Stimulated activated CD4-positive, alpha-beta T cell treated with anti-CD3 and anti-CD28 coated beads, Interleukin-2, amount 100 ng/mL, for 48 hours (primary cell): ENCODE measurements at regions not wholly inside any gene's neighbourhood (a gene's known extent, or its start where the extent isn't known, plus 50 kb on each side); places are given as distances from the start of the nearest gene placed in this dataset.

Source experiments
- DNase-seq, 2 donors: peaks; one replicate each; pipeline ENCODE4 v3.0.0-alpha.2; 2020

DNA sequence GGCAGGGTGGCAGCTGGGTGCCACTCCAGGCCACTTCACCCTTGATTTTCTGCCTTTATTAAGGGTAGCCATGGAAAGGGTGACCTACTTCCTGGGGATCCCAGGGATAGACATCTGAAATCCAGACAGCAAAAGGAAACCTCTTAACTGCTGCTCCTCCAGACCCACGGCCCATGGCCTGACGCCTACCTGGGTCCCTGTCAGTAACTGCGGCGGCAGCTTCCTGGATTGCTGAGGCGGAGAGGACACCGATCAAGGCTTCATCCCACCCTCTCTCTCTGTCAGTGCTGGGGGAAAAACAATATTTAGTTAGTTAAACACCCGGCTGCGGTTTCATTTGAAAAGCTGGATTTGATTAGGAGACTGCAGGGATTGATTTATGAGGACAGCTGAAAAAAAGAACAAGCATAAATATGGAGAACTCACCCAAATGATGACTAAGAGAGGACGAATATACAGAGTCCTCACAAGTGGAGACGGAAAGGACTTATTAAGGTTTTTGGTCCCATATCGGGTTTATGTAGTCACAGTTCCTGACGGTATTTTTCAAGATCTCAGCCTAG is 158.7 kb upstream of the KLF4 start:
- no peak for DNase-seq

DNA sequence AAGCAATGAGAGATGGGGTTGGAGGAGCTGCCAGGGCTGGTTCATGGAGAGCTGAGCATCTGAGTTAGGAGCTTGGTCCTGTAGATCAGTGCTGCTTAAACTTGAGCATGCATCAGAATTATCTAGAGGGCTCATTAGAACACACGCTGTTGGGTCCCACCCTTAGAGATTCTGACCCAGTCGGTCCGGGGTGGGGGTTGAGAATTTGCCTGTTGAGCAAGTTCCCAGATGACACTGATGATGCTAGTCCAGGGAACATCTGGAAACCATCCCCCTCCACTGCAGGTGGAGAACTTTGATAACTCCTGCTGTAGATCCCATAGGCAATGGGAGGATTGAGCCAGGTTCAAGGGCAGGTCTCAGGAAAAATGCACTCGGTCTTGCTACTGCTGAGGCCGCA is 158.0 kb upstream of the KLF4 start:
- no peak for DNase-seq

DNA sequence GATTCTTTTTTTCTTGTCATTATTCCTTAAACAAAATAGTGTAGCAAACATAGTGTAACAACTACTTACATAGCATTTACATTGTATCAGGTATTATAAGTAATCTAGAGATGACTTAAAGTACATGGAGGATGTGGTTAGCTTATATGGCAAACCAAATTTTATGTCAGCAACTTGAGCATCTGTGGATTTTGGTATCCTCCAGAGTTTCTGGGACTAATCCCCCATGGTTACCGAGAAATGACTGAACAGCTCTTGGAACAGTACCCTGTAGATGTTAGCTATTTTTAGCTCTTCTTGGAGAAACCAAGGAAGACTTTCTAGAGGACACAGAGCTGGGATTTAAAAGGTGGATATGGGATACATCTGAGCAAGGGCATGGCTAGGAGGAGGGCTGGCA is 157.6 kb upstream of the KLF4 start:
- no peak for DNase-seq

DNA sequence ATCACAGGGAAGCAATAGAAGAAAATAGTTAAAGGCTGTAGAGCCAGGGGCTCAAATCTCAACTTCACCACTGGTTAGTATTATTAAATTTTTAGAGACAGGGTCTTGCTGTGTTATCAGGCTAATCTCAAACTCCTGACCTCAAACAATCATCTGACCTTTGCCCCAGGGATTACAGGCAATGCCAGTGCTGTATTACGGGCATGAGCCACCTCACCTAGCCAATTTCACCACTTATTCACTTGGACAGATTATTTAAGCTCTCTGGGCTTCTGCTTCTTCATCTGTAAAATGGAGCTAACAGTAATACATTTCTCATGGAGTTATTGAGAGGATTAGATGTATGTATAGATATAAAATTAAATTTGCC is 155.9 kb upstream of the KLF4 start:
- no peak for DNase-seq

DNA sequence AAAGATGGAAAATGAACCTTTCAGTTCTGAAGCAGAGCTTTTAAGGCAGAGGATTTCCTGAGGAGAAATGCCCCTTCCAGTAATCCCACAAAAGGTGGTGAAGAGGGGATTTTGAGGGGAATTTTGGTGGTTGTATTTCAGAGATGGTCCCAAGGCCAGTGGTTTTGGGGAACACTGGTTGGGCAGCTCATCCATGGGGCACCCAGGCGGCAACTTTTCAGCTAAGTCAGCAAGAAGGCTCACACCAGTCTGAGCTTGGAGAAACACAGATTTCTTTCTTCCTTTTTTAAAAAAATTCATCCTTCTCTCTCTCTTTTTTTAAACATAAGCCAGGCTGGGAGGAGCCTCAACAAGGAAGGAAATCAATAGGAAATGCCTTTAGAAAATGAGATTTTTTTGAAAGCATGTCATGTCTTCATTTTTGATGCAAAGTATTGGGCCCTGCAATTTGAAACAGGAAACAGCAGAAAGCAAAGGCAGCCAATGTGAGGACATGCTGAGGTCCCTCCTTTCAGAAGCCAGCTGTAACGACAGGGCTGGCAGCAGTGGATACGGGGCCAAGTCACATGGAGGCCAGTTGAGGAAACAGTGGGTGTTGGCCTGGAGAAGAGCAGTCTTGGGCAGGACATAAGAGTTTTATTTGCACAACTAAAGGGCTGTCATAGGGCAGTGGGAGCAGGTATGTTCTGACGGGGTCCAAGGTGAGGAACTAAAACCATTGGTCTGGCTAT is 155.3 kb upstream of the KLF4 start:
- no peak for DNase-seq

DNA sequence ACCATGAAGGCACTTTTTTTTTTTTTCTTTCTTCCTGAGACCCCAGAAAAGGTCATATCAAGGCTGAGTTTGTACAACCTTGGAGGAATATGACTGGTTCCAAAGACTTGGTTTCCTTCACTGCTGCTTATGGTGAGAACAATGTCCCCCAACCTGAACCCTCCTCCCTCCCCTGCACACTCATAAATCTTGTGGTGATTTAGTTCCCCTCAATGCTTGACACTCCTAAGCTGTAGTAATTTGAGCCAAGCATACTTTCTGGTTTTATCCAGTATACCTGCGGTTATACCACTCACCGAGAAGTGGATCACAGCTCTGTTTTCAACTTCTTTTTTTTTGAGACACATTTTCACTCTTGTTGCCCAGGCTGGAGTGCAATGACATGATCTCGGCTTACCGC is 149.9 kb upstream of the KLF4 start:
- DNase-seq = no peak

DNA sequence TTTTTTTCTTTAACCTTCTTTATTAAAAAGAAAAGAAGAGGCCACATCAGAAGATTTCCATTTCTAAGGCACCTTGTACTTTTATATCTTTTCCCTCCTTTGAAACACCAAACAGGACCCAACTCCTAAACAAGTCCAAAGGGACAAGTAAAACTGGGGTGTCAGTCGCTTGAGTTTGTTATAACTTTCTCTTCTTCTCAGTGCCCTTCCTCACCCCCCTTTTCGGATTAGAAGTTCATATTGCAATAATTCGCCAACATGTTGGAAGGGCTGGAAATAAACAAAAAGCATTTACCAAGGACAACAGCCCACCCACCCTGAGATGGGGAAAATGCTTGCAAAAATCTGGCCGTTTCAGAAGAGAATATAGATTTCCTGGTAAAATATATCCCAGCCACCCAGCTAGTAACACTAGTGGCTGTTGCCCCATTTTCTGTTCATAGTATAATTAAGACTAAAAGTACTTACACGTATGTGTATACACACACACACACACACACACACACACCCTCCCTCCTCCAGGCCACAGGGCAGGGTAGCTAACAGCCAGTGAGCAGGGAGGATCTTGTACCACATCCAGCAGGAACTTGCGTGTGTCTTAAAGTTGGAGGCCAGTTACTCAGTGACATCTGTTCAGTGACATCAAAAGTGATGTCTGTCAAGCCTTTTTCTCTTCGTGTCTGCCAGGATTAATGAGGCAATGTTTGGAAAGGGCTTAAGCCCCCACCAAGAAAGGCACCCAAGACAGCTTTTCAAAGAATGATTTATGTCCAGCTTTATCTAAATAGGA is 149.1 kb upstream of the KLF4 start:
- DNase-seq = no peak

DNA sequence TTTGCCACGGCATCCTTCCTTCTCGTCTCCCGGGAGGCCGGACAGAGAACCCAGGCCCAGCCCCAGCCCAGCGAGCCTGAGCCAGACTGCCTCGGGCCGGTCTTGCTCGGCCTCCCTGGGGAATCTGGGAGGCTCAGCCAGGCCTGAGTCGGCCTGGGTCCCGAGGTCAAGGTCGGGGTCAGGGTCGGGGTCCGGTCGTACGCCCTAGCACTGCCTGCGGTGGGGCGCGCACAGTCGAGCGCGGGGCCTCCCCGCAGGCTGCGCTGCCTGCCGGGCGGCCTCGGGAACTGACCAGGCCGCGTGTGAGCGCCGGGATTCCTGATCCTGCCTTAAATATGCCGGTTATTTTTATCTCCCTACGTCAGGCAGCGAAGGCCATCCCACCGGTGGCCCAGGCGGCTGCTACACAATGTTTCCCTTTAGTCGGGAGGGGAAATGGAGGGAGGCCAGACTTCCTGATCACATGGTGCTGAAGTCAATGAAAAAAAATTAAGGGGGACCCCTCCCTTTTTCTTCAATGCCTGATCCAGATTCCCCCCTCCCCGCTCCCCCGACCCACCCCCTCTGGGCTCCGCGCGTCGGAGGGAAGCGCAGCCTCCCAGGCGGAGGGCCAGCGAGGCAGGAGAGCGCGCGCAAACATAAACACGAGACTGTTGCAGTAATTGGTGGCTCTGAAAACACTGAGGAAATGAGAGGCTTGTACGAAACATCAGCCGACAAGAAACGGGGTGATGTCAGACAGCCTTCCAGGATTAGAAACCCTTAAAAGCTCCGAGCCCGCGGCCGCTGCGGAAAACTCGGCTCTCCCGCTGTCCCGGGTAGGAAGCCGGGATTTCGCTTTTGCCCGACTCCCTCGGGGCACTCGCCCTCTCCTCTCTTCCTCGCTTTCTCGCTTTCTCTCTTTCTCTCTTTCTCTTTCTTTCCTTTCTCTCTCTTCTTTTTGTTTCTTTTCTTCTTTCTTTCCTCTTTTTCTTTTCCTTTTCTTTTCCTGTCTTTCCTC is 148.2 kb upstream of the KLF4 start:
- no peak for DNase-seq

DNA sequence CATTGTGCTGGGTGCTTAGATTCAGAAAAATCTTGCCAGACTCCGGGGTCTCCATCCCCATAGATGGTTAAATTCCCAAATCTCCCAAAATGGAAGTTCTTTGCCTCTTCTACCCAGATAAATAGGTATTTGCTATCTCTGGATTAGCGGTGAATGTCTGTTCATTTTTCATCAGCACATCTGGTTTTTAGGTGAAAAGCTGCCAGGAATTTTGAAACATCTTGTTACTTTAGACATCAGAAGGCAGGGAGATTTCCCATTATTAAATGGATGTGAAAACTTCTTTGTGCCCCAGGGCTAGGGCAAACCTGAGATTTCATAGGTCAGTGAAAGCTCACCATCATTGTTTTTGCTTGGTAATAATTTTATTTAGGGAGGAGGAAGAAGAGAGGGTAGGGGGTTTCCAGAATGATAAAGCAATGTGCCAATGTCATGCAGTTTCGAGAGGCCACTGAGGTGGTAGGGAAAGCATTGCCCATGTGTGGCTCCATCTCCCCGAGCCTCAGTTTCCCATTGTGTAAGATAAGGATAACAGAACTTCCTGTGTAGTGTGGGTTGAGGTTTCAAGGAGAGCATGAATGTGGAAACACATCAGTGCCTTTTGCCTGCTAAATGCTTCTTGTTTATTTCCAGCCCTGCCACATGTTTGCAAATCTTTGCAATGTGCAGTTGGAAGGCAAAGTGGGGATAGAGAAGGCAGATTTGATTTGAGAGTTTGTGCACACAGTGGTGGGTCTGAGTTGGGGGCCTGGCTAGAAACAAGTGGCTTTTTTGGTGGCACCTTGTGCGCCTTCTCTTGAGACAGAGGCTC is 147.2 kb upstream of the KLF4 start:
- DNase-seq = no peak

DNA sequence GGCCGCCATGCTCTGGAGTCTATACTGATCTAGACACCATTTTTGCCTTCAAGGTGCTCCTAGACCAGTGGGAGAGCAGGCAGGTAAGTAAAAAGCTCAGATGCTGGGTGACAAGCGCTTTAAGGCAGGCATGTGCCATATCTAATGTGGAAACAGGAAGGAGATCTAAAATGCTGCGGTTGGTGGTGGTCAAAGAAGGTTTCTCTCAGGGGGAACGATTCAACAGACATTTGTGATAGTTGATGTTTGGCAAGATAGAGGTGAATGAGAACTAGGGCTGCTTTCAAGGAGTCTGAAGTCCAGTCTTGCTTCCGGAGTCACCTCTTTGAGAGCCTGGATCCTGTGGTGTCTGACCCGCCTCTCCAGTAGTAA is 146.2 kb upstream of the KLF4 start:
- DNase-seq = no peak

DNA sequence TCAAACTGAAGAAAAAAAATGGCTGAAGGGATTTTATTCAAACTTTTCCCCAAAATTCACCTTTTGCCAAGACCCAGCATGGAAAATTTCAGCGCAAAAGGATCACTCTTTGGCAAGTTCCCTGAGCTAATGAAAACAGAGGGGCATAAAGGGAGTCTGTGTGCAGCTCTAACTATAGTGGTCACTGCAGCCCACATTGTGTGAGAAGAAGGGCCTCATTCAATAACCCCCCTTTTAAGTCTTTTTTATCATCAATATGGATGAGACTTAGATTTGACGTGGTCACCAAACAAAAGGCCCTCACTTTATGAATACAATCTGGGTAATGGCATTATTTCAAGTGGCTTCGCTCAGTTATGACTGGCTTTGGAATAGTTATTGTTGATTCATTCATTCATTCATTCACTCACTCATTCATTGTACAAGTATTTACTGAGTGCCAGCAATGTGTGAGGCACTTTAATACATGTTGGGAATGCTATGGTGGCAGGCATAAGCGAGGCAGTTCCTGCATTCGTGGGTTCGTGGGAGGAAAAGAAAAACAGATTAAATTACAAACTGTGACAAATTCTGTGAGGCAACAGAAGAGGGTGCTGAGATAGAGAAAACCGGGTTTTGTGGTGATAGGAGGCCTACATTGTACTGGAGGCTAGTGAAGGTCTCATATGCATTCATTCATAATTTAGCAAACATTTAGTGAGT is 145.7 kb upstream of the KLF4 start:
- DNase-seq = no peak

DNA sequence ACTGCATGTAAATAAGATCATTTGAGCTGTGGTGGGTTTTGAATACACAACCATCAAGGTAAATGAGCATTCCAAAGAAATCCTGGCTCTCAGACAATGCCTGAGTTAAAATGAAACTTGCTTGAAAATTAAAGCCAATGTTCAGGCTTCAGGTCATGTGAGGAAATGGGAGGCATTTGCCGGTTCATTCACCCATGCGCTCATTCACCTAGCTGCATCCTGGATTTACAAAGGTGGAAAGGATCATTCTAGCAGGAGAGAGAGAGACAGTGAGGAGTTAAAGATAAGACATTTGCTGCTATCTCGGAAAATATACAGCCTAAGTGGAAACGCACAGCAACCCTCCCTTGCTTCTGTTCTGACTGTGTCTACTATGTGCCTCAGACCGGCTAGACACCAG is 143.8 kb upstream of the KLF4 start:
- DNase-seq = no peak

DNA sequence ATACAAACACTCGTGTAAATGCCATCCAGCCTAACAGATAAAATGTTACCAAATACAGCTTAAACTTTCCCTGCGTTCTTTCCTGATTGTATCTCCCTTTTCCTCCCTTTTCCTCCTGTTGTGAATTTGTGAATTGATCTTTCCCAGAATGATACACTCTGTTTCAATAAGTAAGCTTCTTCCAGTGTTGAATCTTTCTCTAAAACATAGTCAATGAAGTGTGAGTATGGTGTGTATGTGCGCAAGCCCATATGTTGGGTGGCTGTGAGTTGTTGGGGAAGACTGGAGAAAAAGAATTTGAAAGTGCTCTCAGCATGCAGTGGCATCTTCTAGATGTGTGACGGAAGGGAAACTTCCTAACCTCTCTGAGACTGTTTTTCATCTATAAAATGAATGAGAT is 143.1 kb upstream of the KLF4 start:
- DNase-seq = no peak

DNA sequence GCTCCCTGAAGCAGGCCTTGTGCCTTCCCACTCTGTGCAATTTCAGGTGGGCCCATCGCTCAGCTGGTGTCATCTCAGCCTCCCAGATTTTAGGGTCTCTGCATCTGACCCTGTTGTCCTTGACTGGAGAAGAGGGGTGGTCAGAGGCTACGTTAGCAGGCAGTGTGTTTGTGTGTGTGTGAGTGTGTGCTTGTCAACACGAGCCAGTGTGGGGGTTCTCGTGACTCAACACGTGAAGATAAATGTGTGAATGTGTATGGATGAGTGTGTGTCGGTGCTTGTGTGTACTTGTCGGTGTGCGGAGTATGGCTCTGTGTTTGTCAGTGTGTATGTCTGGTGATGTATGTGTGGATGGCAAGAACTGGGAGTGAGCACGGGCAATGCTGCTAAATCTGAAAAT is 142.6 kb upstream of the KLF4 start:
- DNase-seq = no peak

DNA sequence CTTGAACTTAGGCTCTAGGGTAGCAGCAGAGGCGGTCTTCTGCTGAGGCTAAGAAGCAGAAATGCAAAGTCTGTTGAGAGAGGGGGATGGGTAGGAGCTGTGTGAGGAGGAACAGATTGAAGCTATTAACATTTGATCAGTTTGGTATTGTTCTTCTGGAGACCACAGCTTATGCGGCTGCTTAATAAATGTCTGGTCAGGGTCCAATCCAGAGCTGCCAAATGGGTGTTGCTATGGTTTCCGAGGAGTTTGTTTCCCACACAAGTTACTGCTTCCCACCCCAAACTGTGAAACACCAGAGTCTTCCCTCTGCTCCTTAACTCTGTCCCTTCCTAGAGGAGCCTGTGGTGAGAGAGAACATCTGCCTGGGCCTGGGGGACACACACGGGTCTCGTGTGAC is 142.2 kb upstream of the KLF4 start:
- no peak for DNase-seq

DNA sequence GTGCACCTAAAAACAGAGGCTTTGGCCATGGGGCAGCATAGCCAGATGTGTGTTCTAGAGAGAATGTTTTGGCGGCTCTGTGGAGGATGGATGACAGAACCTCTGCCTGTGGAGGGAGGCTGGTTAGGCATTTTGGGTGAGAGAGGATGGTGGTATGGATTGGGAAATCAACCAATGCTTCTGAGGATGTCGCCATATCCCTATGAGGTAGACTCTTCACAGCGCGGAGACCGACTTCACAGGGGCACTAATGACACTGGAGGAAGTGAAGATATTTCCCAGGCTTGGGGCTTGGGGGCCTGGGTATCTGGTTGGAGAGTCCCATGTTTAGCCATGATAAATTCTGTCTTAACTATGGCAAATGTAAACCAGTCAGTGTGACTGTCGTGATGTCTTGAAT is 140.6 kb upstream of the KLF4 start:
- DNase-seq = no peak

DNA sequence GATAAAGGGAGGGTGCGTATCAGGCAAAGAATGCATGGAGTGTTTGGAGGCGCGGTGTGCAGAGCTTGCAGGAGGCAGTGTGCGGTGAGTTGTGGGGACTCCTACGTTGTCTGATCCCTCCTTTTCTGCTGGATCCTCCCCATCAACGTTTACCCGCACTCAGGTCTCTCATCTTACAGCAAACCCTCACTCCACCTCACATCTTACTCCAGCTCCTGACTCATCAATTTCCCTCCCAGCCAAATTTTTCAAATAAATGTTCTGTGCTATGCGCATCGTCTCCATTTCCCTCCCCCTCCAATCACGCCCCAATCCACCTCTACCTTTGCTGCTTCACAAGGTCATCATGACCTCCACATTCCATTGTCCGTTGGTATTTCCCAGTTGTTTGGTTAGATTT is 138.9 kb upstream of the KLF4 start:
- DNase-seq = no peak

DNA sequence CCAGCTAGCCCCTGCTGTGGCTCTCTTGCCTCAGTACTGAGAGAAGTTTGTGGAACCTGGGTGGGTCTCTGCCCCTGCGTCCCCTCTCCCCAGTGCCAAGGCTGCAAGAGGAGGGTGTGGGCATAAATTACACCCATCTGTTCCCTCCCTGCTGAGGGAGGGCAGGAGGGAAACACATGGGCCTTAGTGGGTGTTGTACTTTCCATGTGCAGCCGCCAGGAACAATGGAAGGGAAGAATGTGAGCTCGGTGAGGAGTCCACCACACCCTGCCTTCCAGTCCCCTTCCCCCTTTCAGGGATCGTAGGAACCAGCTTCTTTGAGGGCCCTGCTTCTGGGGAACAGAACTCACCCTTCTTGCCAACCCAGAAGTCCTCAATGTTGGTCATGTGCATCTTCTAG is 138.2 kb upstream of the KLF4 start:
- DNase-seq = no peak

DNA sequence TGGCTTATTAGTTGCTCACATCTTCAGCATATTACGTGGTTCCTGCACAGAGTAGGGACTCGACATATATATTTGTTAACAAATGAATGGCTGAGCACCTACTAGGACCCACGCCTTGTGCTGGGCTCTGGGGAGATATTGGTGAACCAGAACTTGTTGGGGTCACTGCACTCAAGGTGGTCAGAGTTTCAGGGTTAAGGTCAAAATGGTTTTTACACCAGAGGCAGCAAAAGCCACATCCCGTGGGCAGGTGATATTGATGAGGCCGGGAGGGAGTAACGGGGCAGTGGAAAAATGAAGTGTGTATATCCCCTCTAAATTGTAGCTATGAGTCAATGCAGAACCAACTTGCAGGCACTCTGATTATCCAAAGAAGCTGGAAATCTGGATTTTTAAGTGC is 136.5 kb upstream of the KLF4 start:
- DNase-seq = no peak

DNA sequence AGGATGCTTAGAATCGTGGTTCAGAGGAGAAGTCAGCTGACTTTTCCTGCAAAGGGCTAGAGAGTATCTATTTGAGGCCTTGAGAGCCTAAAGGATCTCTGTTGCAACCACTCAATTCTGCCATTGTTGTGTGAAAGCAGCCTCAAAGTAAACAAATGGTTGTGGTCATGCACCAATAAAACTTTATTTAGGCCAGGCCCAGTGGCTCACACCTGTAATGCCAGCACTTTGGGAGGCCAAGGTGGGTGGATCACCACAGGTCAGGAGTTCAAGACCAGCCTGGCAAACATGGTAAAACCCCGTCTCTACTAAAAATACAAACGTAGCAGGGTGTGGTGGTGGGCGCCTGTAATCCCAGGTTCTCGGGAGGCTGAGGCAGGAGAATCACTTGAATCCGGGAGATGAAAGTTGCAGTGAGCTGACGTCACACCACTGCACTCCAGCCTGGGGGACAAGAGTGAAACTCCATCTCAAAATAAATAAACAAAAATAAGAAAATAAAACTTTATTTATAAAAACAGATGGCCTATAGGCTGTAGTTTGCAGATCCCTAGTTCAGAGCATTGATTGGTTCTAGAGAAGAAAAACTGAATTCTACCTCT is 135.9 kb upstream of the KLF4 start:
- DNase-seq = no peak

DNA sequence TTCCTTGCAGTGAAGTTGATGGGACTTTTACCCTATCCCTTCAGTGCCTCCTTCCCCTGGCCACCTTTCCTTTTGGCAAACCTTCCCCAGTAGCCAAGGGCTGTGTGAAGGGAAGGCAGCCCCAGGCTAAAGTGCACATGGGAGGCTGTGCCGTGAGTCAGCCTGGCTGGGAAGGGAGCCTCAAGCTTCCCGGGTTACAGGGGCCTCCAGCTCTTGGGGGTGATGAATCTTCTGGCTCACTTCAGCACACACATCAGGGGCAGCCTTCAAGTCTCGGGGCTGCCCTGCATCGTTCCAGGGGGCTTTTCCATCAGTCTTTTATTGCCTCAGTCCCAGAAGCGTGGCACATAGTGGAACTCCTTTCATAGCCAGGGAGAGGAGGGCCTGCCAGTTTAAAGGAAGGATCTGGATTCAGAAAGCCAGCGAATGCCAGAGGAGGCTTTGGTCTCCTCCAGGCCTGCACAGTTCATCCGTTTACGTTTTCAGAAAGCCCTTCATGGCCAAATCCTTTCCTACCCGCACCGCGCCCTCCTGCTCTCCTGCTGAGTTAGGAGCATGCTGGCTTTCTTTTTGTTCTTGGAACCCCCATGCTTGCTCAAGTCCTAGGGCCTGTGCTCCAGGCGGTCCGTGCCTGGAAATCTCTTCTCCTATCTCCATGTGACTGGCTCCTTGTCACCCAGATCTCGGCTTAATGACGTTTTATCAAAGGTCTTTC is 134.8 kb upstream of the KLF4 start:
- no peak for DNase-seq
